Transverse colon (tissue), 4 donors: ENCODE measurements at regions not wholly inside any gene's neighbourhood (a gene's known extent, or its start where the extent isn't known, plus 50 kb on each side); places are given as distances from the start of the nearest gene placed in this dataset.

Source experiments
- DNase-seq: peaks from one replicate; pipeline ENCODE4 v3.0.0-alpha.2; 2019
- H3K27ac ChIP-seq, 4 donors: fragments of 200-600 bp; sonication (generic); 2 replicates each; pipeline ENCODE4 v1.5.1; 2016 to 2018; ENCODE audit warnings: inconsistent platforms in 4 of 4
- H3K27me3 ChIP-seq: fragments of 200-600 bp; sonication (generic); 2 replicates; pipeline ENCODE4 v1.5.1; 2017; ENCODE audit warnings: inconsistent platforms
- H3K36me3 ChIP-seq, 4 donors: fragments of 200-600 bp; sonication (generic); 2 replicates each; pipeline ENCODE4 v1.5.1; 2017 to 2019; ENCODE audit warnings: inconsistent platforms in 4 of 4
- H3K4me1 ChIP-seq, 4 donors: fragments of 200-600 bp; sonication (generic); 2 replicates each; pipeline ENCODE4 v1.5.1; 2017 to 2020; ENCODE audit warnings: inconsistent platforms in 4 of 4
- H3K4me3 ChIP-seq, 4 donors: fragments of 200-600 bp; sonication (generic); 1 replicate in 1 of 4; 2 replicates in 3 of 4; pipeline versions ENCODE4 v1.5.1 to v1.6.1; 2017 to 2019; ENCODE audit warnings: inconsistent platforms in 4 of 4
- H3K9me3 ChIP-seq, 2 donors: fragments of 200-600 bp; sonication (generic); 2 replicates each; pipeline ENCODE4 v1.5.1; 2017 to 2019; ENCODE audit warnings: inconsistent platforms in 2 of 2
- CTCF ChIP-seq, 5 experiments: fragments of 200-600 bp in 3 of 5; fragments of 450-650 bp in 2 of 5; sonication (generic) in 3 of 5; IDR thresholded peaks; 1 replicate in 2 of 5; 2 replicates in 3 of 5; pipeline ENCODE4 v1.5.1; 2016 to 2017; ENCODE audit warnings: antibody characterized with exemption in 5 of 5, inconsistent platforms in 3 of 5, mild to moderate bottlenecking in 2 of 5, moderate library complexity in 1 of 5
- EP300 ChIP-seq: sonication (generic); formaldehyde crosslinking; IDR thresholded peaks from one replicate; pipeline ENCODE4 v1.6.1; 2017; ENCODE audit warnings: antibody characterized with exemption, low read depth
- POLR2A ChIP-seq: fragments of 450-650 bp; IDR thresholded peaks from one replicate; pipeline ENCODE4 v1.6.1; 2016; ENCODE audit warnings: antibody characterized with exemption, mild to moderate bottlenecking, moderate library complexity
- POLR2AphosphoS5 ChIP-seq, 3 donors: sonication (generic); formaldehyde crosslinking; IDR thresholded peaks; one replicate each; pipeline ENCODE4 v1.6.1; 2016; ENCODE audit warnings: antibody characterized with exemption in 3 of 3
- WGBS, 2 donors: methylation state at CpG; one replicate each; pipeline ENCODE4 v1.1.5; 2018; ENCODE audit warnings: low coverage in 1 of 2; 5-methylcytosine and 5-hydroxymethylcytosine counted together
- in situ Hi-C, 4 donors: fragments of 200-750 bp; cut with MboI; loops; one replicate each; pipeline versions ENCODE4 v1.15.0 to v1.15.1; 2017; ENCODE audit warnings: low sequenced_read_pairs in 3 of 4, low pct_ligation_motif_present in 1 of 4, low pct_unique_long_range_greater_than_20kb in 1 of 4
- intact Hi-C: fragments of 100-400 bp; cut with DNase I; formaldehyde crosslinking; loops from one replicate; pipeline ENCODE4 v1.15.1; 2023; ENCODE audit warnings: low total_unique reads

- no peaks in the 10 kb centered on the region for H3K27me3 ChIP-seq
- in situ Hi-C loops (no loop called here), intact Hi-C loops (no loop called here)
- 73 to 82% methylated on average over 1 of the region's 1 CpG for WGBS, 2 donors
- TF ChIP-seq POLR2A (no peak), EP300 (no peak), POLR2AphosphoS5 (IDR thresholded peaks at IDR 0.05) (no peak)
- no peak overlapping the region for H3K4me3 ChIP-seq
- H3K27ac ChIP-seq = no peak overlapping the region
- H3K4me1 ChIP-seq = no peaks in the 10 kb centered on the region
- DNase-seq = no peak
- H3K36me3 ChIP-seq = no peaks in the 10 kb centered on the region
- H3K9me3 ChIP-seq = no peaks in the 10 kb centered on the region
These were observed 701.3 kb upstream of the KCND2 start for GRCh38 chr7:119571666-119572065.

DNA sequence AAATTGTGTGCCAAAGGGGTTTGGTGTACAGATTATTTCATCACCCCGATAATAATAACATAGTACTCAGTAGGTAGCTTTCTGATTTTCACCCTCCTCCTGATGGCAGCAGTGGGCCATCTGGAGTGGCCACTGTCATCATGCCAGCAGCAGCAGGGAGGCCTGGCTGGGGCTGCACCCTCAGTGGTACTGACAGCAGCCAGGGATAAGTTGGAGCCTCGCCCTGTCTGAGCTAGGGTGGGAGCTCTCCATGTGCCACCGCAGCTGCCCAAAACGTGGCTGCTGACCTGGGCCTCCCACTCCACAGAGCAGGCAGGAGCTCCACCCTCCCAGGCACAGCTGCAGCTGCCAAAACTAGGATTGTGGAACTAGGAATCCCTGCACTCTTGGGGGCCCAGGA lies 700.8 kb upstream of the KCND2 start:
- intact Hi-C loops (no loop called here), in situ Hi-C loops (no loop called here)
- Histone ChIP-seq H3K27ac (no peak overlapping the region), H3K9me3 (no peaks in the 10 kb centered on the region), H3K4me3 (no peak overlapping the region), H3K27me3 (no peaks in the 10 kb centered on the region), H3K4me1 (no peaks in the 10 kb centered on the region), H3K36me3 (no peaks in the 10 kb centered on the region)
- no peak for DNase-seq
- 68% methylated on average over 4 of the region's 4 CpGs; no CpG with 5 or more reads in 1 of the 2 donors for WGBS, 2 donors
- TF ChIP-seq EP300 (no peak), POLR2A (no peak), POLR2AphosphoS5 (IDR thresholded peaks at IDR 0.05) (no peak), CTCF (IDR thresholded peaks at IDR 0.05) (no peak)

- DNase-seq = no peak
- no peak overlapping the region for H3K27ac ChIP-seq
- H3K36me3 ChIP-seq = no peaks in the 10 kb centered on the region
- TF ChIP-seq EP300 (no peak), POLR2A (no peak), POLR2AphosphoS5 (IDR thresholded peaks at IDR 0.05) (no peak)
- intact Hi-C loops (no loop called here), in situ Hi-C loops (no loop called here)
- 89% methylated on average over 5 of the region's 5 CpGs; no CpG with 5 or more reads in 1 of the 2 donors for WGBS, 2 donors
- H3K4me1 ChIP-seq = no peaks in the 10 kb centered on the region
- H3K4me3 ChIP-seq = no peak overlapping the region
- no peaks in the 10 kb centered on the region for H3K9me3 ChIP-seq
- no peaks in the 10 kb centered on the region for H3K27me3 ChIP-seq
These were observed 700.4 kb upstream of the KCND2 start for GRCh38 chr7:119572541-119572940.

GRCh38 chr7:119578116-119578515 lies 694.9 kb upstream of the KCND2 start:
- intact Hi-C loops = no loop called here
- DNase-seq = no peak
- Histone ChIP-seq H3K4me3 (no peak overlapping the region), H3K27me3 (no peaks in the 10 kb centered on the region), H3K4me1 (no peaks in the 10 kb centered on the region), H3K27ac (no peak overlapping the region), H3K9me3 (no peaks in the 10 kb centered on the region), H3K36me3 (no peaks in the 10 kb centered on the region)
- TF ChIP-seq POLR2A = no peak
- TF ChIP-seq CTCF (IDR thresholded peaks at IDR 0.05) = no peak
- no peak for TF ChIP-seq EP300
- no peak for TF ChIP-seq POLR2AphosphoS5 (IDR thresholded peaks at IDR 0.05)
- in situ Hi-C loops = no loop called here
- 63 to 100% methylated on average over 1 to 2 of the region's 2 CpGs for WGBS, 2 donors

- 33 to 41% methylated on average over 4 of the region's 4 CpGs for WGBS, 2 donors
- TF ChIP-seq CTCF (IDR thresholded peaks at IDR 0.05) (no peak), POLR2A (no peak), EP300 (no peak), POLR2AphosphoS5 (IDR thresholded peaks at IDR 0.05) (no peak)
These were observed 678.0 kb upstream of the KCND2 start for GRCh38 chr7:119594956-119595355.

More at GRCh38 chr7:119594956-119595355, 678.0 kb upstream of the KCND2 start:
- intact Hi-C loops = no loop called here
- no peak for DNase-seq
- Histone ChIP-seq H3K36me3 (no peaks in the 10 kb centered on the region), H3K27ac (no peak overlapping the region), H3K4me1 (no peaks in the 10 kb centered on the region), H3K9me3 (no peaks in the 10 kb centered on the region), H3K27me3 (no peaks in the 10 kb centered on the region), H3K4me3 (no peak overlapping the region)
- in situ Hi-C loops = no loop called here
